ENCODE measurements at regions not wholly inside any gene's neighbourhood (a gene's known extent, or its start where the extent isn't known, plus 50 kb on each side); places are given as distances from the start of the nearest gene placed in this dataset.

DNA sequence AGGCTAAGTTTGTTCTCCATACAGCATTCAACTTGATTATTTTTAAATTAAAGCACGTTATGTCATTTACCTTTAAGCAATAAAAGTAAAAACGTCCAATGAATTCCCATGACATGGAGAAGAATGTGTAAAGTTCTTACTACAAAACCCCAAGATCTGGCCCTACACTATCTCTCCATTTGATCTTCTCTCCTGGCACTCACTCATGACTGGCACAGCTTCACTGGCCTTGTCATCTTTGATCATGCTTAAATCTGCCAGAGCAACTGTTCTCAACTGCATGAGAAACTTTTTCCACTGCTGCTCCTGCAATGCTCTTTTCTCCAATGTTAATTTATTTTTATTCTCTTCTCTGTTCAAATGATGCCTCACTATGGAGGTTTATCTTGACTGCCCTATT is 1109.0 kb upstream of the IGFBP7 start:
- DNase-seq (ENCODE audit: low read depth in 2 of 2): no peak
- no peak overlapping the region for H3K4me3 ChIP-seq (replicated peaks in 1 of 2; ENCODE audit: low read depth in 2 of 2, low read length in 2 of 2)
- no peak for TF ChIP-seq CTCF (IDR thresholded peaks at IDR 0.05; ENCODE audit: low read depth, low read length)

- TF ChIP-seq CTCF (IDR thresholded peaks at IDR 0.05; ENCODE audit: low read depth, low read length): no peak
Measured at GRCh38 chr4:58216461-58216860, 1106.3 kb upstream of the IGFBP7 start.

DNA sequence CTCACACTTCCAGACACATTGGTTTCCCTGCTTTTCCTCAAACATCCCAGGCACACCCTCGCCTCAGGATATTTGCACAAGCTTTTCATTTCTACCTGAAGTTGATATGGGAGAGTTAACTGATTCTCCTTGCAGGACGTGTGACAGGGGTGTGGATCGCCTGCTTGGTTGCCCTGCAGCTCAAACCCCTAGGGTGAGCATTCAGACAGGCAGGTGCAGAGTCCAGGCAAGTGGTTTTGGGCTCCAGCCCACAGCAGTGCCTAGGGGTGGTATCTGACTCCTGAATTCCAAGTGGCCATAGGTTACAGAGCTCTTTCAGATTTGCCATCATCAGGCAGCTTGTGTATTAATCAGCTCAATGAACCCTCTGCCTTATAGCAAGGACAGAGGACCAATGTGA is 1104.2 kb upstream of the IGFBP7 start:
- TF ChIP-seq CTCF (IDR thresholded peaks at IDR 0.05; ENCODE audit: low read depth, low read length): no peak
- H3K4me3 ChIP-seq (replicated peaks in 1 of 2; ENCODE audit: low read depth in 2 of 2, low read length in 2 of 2): no peak overlapping the region
- DNase-seq (ENCODE audit: low read depth in 2 of 2): no peak

More at GRCh38 chr4:58216461-58216860, 1106.3 kb upstream of the IGFBP7 start:
- H3K4me3 ChIP-seq (replicated peaks in 1 of 2; ENCODE audit: low read depth in 2 of 2, low read length in 2 of 2): no peak overlapping the region
- no peak for DNase-seq (ENCODE audit: low read depth in 2 of 2)

- no peak overlapping the region for H3K4me3 ChIP-seq (replicated peaks in 1 of 2; ENCODE audit: low read depth in 2 of 2, low read length in 2 of 2)
- DNase-seq (ENCODE audit: low read depth in 2 of 2): no peak
Measured at GRCh38 chr4:58209551-58209950, 1099.4 kb upstream of the IGFBP7 start.

GRCh38 chr4:58209001-58209400 is 1098.8 kb upstream of the IGFBP7 start:
- no peak overlapping the region for H3K4me3 ChIP-seq (replicated peaks in 1 of 2; ENCODE audit: low read depth in 2 of 2, low read length in 2 of 2)
- DNase-seq (ENCODE audit: low read depth in 2 of 2): no peak
- TF ChIP-seq CTCF (IDR thresholded peaks at IDR 0.05; ENCODE audit: low read depth, low read length): no peak

More at GRCh38 chr4:58209551-58209950, 1099.4 kb upstream of the IGFBP7 start:
- no peak for TF ChIP-seq CTCF (IDR thresholded peaks at IDR 0.05; ENCODE audit: low read depth, low read length)

GRCh38 chr4:58205446-58206235 is 1095.5 kb upstream of the IGFBP7 start:
- no peak for TF ChIP-seq CTCF (IDR thresholded peaks at IDR 0.05; ENCODE audit: low read depth, low read length)
- no peak overlapping the region for H3K4me3 ChIP-seq (replicated peaks in 1 of 2; ENCODE audit: low read depth in 2 of 2, low read length in 2 of 2)

DNA sequence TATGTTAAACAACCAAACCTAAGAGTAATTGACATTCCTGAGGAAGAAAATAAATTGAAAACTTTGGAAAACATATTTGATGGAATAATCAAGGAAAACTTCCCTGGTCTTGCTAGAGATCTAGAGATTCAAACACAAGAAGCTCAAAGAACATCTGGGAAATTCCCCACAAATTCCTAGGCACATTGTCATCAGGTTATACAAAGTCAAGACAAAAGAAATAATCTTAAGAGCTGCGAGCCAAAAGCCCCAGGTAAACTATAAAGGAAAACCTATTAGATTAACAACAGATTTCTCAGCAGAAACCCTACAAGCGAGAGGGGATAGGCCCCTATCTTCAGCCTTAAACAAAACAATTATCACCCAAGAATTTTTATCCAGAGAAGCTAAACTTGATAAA is 1082.0 kb upstream of the IGFBP7 start:
- no peak for TF ChIP-seq CTCF (IDR thresholded peaks at IDR 0.05; ENCODE audit: low read depth, low read length)
- DNase-seq (ENCODE audit: low read depth in 2 of 2): no peak

More at GRCh38 chr4:58205446-58206235, 1095.5 kb upstream of the IGFBP7 start:
- no peak for DNase-seq (ENCODE audit: low read depth in 2 of 2)

More for the DNA sequence above, 1082.0 kb upstream of the IGFBP7 start:
- H3K4me3 ChIP-seq (replicated peaks in 1 of 2; ENCODE audit: low read depth in 2 of 2, low read length in 2 of 2): no peak overlapping the region

All from cardiac fibroblast (primary cell).